AG08395 (cell line): ENCODE measurements at regions not wholly inside any gene's neighbourhood (a gene's known extent, or its start where the extent isn't known, plus 50 kb on each side); places are given as distances from the start of the nearest gene placed in this dataset.

ENCODE experiments used
- DNase-seq: peaks from one replicate; pipeline ENCODE4 v3.0.0; 2012; ENCODE audit warnings: mixed read lengths, low spot score

- DNase-seq: no peak
Measured at GRCh38 chr1:163896001-163896400, 574.2 kb downstream of the NUF2 start.

DNA sequence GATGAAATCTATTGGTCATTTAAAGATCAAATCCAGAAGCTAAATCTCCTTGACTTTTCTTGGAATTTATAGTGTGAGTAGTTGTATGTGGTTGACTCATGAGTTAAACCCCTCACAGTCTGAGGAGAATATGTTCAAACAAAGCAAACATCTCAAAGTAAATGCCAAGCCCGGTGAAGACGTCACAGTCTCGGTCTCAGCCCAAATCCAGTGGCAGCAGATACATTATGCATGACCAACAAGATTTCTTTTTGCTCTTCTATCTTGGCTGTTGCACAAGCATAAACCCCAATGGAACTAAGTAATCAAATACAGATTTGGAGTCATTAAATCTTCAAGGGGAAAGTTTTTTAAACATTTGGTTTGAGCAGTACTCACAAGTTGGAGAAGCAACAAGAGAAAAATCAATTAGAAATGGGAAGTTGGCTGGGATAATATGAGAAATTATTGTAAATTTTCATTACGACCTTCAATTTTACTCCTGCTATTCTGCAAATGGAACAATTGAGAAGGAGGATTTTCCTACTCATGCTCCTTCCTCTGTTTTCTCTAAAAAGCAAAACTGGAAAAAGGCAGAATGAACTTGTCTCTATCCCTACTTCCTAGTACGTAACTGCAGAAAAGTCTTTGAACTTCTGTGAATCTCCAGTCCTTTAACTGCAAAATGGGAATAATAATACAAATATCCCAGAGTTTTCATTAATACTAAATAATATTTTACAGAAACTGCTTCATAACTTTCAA, 575.8 kb downstream of the NUF2 start:
- peak; percentile 85 for DNase-seq

DNA sequence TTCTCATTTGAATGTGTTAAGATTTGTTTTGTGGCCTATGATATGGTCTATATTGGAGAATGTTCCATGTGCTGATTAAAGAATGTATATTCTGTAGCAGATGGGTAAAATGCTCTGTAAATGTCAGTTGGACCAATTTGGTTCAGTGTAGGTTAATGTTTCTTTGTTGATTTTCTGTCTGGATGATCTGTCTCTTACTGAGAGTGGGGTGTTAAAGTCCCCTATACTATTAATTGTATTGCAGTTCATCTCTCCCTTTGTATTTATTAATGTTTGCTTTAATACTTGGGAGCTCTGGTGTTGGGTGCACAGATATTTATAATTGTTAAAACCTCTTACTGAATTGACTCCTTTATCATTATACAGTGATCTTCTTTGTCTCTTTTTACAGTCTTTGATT, 584.5 kb downstream of the NUF2 start:
- DNase-seq: no peak

GRCh38 chr1:163912170-163912884, 590.6 kb downstream of the NUF2 start:
- DNase-seq: peak; percentile 57

DNA sequence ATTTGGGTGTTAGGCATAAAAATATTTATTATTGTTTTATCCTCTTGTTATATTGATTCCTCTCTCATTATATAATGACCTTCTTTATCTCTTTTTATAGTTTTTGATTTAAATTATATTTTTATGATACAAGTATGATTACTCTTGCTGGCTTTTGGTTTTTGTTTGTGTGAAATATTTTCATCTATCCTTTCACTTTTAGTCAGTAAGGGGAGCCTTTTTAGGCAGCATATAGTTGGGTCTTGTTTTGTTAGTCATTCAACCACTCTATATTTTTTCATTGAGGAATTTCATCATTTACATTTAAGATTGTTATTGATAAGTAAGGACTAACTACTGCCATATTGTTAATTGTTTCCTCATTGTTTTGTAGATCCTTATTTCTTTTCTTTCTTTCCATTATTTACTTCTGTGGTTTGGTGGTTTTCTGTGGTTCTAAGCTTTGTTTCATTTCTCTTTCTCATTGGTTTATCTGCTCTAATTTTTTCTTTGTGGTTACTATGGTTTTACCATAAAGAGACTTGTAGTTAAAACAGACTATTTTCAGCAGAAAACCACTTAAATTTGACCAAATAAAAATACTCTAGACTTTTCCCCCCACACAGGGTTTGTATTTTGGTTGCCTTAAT, 593.1 kb downstream of the NUF2 start:
- peak; percentile 8 for DNase-seq

- no peak for DNase-seq
Measured at GRCh38 chr1:163922743-163923201, 601.0 kb downstream of the NUF2 start.

GRCh38 chr1:163924041-163924440, 602.3 kb downstream of the NUF2 start:
- DNase-seq: no peak

GRCh38 chr1:163927493-163927892, 605.7 kb downstream of the NUF2 start:
- no peak for DNase-seq

DNA sequence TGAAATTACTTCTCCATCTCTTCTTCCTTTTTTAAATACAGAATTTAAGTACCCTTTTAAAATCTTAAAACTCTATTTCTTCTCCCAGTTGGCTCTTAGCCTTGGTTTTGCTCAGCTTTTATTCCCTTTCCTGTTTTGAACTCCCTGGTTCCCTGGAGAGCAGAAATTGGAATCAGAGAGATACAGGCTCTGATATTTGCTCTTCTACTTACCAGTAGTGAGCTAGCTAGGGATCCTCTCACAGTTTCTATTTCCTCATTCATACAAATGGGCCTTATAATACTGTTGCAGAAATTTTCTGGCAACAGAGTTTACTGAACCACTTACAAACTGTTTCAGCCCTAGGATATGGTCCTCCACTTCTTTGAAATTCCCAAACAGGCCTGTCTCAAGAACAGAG, 606.3 kb downstream of the NUF2 start:
- DNase-seq: no peak

DNA sequence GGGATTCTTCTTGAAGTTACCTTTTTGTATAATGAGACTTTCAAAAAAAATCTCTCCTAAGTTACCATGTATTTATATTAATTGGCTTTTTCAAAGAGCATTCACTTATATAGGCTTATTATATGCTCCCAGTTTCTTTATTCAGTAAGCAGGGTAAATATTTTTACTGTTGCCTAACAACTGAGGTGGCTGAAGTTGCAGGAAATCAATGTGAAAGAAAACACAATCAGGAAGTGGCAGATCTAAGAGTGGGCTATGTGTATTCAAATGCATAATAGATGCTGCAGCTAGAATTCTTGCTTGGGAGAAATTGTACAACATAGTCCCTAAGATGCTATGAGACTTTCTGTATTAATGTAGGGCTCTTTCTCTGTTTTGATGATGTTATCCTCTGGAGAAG, 606.9 kb downstream of the NUF2 start:
- DNase-seq: no peak

DNA sequence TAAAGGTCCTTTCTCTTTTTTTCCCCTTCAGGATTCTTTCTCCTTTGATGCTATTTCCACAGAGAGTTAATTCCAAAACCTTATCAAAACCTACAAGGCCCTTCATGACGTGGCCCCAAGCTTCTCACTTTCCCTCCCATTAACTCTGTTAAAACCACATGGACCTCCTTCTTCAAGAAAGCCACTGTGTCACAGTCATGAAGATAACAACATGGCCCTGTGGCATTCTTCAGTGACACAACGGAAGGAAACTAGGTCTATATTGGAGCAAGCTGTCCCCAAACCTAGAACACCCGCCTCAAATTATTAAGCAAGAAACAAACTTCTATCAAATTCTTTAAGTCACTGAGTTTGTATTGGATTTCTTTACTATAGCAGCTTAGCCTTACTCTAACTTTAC, 611.1 kb downstream of the NUF2 start:
- DNase-seq: no peak

DNA sequence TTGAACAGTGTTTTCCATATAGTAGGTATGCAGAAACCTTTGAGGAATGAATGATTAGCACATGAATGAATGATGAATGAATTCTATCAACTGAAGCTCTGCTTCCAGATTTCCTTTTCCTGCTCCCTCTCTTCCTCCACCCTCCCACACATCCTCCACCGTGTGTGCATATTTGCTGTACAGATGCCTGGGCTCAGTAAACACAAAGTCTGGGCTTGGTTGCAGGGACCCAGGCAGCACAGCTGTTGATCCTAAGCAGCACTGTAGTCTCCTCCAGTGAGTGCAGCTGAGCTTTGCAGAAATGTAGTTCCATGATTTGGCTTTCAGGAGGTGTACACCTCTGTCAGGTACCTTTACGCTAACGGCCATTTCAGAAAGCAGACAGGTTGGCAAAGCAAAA, 611.7 kb downstream of the NUF2 start:
- no peak for DNase-seq

- no peak for DNase-seq
Measured at GRCh38 chr1:163935738-163936374, 614.1 kb downstream of the NUF2 start.

DNA sequence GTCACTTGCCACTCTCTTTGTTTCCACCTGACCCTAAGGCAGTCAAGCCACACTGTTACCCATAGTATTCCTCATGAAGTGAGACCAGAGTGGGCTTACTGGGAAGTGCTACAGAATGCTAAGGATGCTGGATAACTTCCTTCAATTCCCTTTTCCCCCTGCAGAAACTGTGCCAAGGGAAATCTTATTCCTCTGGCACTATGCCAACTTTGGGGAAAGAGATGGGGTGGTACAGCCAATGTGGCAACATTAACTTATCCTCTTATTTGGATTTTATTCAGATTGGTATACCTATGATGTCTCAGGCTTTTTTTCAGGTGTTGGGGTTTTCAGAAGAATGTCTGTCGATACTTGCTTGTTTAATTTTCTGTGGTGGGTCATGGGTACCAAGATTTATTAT, 599.4 kb upstream of the PBX1 start:
- no peak for DNase-seq

- DNase-seq: no peak
Measured at GRCh38 chr1:163970151-163970550, 588.8 kb upstream of the PBX1 start.

DNA sequence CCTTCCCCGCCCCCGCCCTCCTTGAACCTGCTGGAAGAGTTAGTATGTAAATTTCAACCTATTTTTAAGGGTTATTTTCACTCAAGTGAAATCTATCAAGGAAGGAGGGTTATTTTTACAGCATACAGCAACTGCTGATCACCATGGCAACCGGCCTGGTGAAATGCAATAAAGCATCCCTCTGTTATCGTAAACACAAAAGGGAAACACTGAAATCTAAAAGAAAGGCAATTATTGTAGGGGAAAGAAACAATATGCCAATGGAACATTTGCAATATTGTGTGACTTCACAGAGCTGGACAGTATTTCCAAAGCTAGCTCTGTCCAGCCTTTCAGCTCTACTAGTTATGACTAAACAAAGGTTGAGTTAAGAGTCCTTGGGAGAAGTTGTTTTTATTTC, 588.3 kb upstream of the PBX1 start:
- DNase-seq: no peak

DNA sequence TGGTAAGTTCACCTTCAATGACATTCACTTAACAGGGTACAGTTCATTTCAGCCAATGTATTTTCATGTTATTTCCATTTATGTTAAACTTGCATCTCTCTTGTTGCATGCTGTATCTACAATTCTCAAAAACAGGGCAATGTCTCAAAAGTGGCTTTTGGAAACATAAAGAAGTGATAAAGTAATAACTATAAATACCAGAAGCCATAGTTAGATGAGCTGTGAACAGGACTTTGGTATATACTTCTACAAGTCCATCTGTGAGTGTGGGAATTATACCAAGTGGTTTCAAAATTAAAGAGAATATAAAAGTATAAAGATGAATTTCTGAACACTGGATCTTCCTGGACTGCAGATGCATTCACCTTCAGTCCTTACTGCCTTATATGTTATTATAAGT, 585.4 kb upstream of the PBX1 start:
- no peak for DNase-seq

DNA sequence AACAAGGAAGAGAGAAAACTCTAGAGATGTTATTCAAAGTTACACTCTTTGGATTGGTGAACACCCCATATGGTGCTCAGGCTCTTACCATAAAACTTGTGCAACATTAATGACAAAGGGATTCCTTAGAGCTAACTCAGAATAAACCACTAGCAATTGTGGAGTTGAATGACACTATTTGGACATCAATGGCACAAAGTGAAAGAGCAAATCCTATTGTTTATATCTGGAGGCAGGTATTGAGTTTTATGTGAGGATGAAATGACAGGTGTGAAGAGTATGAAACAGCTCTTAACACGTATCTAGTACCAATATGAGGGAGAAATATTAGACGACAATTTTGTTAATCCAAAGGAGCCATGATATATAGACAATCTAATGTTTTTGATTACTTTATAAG, 584.9 kb upstream of the PBX1 start:
- DNase-seq: peak; percentile 10

- DNase-seq: no peak
Measured at GRCh38 chr1:163980394-163980793, 578.6 kb upstream of the PBX1 start.

- DNase-seq: no peak
Measured at GRCh38 chr1:163981500-163982030, 577.4 kb upstream of the PBX1 start.

DNA sequence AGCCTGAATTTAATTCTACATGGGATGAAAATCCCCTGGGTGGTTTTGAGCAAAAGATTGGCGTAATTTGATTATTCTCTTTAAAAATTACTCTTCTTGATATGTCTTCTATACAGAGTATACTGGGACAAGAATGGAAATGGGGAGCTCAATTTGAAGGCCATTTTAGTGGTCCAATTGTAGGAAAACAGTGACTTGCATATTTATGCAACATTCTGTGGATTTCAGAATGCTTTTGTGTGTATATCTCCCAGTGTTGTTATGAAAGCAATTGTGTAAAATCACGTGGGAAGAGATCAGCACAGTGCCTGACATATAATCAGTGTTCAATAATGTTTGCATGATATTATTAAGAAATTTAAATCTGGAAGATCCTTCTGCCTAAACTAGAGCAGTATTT, 575.9 kb upstream of the PBX1 start:
- DNase-seq: no peak

- no peak for DNase-seq
Measured at GRCh38 chr1:163985700-163986099, 573.3 kb upstream of the PBX1 start.
